ENCODE measurements at regions not wholly inside any gene's neighbourhood (a gene's known extent, or its start where the extent isn't known, plus 50 kb on each side); places are given as distances from the start of the nearest gene placed in this dataset.

- TF ChIP-seq, protein P1, sequence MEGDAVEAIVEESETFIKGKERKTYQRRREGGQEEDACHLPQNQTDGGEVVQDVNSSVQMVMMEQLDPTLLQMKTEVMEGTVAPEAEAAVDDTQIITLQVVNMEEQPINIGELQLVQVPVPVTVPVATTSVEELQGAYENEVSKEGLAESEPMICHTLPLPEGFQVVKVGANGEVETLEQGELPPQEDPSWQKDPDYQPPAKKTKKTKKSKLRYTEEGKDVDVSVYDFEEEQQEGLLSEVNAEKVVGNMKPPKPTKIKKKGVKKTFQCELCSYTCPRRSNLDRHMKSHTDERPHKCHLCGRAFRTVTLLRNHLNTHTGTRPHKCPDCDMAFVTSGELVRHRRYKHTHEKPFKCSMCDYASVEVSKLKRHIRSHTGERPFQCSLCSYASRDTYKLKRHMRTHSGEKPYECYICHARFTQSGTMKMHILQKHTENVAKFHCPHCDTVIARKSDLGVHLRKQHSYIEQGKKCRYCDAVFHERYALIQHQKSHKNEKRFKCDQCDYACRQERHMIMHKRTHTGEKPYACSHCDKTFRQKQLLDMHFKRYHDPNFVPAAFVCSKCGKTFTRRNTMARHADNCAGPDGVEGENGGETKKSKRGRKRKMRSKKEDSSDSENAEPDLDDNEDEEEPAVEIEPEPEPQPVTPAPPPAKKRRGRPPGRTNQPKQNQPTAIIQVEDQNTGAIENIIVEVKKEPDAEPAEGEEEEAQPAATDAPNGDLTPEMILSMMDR (IDR thresholded peaks at IDR 0.05; ENCODE audit: insufficient read depth, low read depth, low read length), result no peak
- TF ChIP-seq EZH2 (IDR thresholded peaks at IDR 0.05; ENCODE audit: insufficient read depth, low read length), result no peak
Measured at GRCh38 chr18:55121397-55122170, 162.3 kb upstream of the CCDC68 start.

All from astrocyte (in vitro differentiated cells and primary cell).